HG03280 (cell line): ENCODE measurements at regions not wholly inside any gene's neighbourhood (a gene's known extent, or its start where the extent isn't known, plus 50 kb on each side); places are given as distances from the start of the nearest gene placed in this dataset.
"Not testable (repeated sequence)": the region's sequence is repeated elsewhere in the genome, so short reads cannot be mapped to it uniquely, and the experiment has no call there.

Experiments used
- ATAC-seq: cut with Tn5 transposase; IDR thresholded peaks from one replicate; pipeline ENCODE4 v1.9.1; 2021; ENCODE audit warnings: mild to moderate bottlenecking, moderate library complexity; ENCODE audit not compliant: unreplicated experiment

GRCh38 chr4:77300996-77301395 is 144.0 kb downstream of the CCNG2 start:
- not testable (repeated sequence) for ATAC-seq

GRCh38 chr4:77305766-77306165 is 148.8 kb downstream of the CCNG2 start:
- ATAC-seq, result no peak

GRCh38 chr4:77306496-77306895 is 149.5 kb downstream of the CCNG2 start:
- no peak for ATAC-seq

- ATAC-seq, result no peak
Observed at GRCh38 chr4:77308843-77309242, 151.8 kb downstream of the CCNG2 start.

- ATAC-seq, result no peak
Observed at GRCh38 chr4:77309496-77309895, 152.5 kb downstream of the CCNG2 start.

DNA sequence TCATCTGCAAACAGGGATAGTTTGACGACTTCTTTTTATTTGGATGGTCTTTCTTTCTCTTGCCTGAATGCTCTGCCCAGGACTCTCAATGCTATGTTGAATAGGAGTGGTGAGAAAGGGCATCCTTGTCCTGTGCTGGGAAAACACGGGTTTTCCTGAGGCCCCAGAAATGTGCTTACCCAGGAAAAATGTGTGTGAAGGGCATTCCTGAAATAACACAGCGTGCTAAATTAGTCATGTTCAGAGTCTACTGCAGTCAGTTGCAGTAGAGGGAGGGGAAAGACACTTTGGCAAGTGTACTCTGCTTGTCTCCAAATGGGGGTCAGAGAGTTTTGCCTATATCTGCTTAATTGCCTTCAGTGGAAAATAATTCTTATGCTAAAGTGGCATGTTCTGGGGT is 153.9 kb downstream of the CCNG2 start:
- no peak for ATAC-seq

- no peak for ATAC-seq
Observed at GRCh38 chr4:77314697-77315096, 157.7 kb downstream of the CCNG2 start.

DNA sequence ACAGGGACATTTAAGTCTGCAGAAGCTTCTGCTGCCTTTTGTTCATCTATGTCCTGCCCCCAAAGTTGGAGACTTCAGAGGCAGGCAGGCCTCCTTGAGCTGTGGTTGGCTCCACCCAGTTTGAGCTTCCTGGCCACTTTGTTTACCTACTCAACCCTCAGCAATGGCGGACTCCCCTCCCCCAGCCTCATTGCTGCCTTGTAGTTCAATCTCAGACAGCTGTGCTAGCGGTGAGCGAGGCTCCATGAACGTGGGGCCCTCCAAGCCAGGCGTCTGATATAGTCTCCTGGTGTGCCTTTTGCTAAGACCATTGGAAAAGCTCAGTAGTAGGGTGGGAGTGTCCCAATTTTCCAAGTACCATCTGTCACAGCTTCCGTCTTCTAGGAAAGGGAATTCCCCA is 170.1 kb downstream of the CCNG2 start:
- ATAC-seq, result no peak

DNA sequence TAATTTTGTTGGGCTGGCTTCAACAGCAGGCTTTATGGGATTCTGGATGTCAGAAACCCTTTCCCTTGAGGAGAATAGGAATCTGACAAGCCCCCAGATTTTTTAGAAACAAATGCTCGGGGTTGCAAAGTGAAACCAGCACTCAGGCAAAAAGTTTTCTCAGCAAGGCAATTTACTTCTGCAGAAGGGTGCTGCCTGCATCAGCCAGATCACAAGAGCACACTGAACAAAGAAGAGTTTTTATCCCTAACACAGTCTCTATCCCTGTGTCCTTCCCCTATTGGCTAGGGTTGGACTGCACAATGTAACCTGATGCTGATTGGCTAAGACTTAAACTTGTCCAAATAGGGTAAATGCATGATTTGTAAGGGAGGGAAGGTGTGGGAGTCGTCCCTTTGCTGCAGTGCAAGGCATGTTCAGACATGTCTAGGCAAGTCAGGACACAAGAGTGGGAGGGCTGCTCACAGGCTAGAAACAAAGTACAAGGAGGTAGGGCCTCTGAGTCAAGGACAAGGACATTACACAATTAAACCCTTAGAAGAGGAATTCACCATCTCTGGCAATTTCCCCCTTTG is 175.8 kb downstream of the CCNG2 start:
- no peak for ATAC-seq

DNA sequence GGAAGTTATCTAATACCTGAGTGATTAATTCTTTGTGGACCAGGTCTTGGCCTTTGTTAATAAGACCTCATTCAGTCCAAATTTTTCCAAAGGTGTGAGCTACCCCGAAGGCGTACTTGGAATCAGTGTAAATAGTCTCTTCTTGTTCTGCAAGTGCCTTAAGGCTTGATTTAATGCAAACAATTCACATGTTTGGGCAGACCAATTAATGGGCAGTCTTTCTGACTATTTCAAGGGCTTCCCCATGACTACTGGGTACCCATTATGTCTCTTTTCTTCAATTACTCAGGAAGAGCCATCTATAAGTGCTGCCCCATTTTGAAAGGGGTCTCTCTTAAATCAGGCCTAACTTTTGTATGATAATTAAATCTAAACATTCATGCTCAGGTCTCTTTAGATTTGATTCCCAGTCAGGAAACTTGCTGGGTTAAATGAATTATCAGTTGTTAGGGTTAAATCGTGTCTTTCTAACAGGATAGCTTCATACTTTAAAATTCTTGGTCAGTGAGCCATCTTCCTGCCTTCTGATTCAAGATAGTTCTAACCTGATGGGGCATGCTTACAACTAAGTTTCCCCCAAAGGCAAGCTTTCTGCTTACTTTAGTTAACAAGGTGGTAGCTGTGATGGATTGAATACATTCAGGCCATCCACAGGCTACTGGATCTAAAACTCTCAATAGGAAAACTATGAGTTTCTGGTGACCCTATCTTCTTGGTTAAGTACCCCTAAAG is 179.6 kb downstream of the CCNG2 start:
- no peak for ATAC-seq

GRCh38 chr4:77342170-77342810 is 185.3 kb downstream of the CCNG2 start:
- no peak for ATAC-seq

DNA sequence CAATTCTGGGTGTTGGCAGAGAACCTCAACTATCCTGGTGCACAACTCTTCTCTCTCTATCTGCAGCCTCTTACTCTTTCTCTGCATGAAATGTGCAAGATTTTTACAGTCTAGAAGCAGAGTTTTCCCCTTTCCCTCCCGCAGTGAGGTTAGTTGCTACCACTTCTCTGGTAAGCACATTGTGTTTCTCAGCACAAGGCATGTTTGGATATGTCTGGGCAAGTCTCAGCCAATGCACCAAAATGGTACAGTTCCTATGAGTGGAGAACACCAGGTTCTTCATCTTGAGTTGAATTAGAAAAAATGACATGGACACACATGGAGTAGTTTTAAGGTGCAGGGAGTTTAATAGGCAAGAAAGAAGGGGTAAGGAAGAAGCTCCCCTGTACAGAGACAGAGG is 187.0 kb downstream of the CCNG2 start:
- ATAC-seq, result no peak

DNA sequence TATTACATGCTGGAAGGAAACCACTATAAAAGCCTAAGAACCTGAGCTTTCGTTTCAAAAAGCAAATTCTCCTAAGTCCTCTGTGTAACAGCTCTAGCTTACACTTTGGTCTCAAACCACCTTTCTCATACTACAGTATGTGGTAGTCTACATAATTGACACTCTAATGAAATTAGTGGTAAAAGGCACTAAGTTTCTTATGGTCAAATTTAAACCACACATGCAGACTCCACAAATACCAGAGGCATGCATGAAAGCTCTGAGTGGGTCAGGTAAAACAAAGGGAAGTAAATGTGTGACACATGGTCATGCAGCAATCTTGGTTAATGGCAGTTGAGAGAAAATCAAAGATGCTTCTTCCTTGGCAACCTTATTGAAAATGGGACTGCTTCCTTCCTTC is 187.8 kb downstream of the CCNG2 start:
- ATAC-seq, result no peak

DNA sequence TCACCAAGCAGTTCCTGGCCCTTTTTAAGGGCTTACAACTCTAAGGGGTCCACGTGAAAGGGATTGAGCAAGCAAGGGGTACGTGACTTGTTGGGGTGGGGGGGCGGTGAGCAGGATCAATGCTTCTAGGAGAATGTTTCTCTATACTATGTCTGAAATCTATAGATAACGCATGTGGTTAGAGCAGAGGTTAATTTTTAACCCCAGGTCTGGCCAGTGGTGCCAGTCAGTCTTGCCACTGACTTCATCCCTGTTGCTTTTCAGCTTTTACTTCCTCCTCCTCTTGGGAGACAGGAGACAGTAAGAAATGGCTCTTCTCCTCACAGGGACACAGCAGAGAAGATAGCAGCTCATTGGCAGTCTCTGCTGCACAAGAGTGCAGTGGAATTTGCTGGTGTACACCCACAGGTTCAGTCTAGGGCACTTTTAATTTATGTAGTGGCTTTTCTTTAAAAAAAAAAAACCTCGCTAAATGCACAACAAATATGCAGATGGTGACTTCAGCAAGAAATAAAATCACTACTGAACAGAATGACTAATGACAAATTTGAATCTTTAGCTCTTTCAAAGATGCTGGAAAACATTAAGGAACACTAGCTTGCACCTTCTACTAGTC is 190.5 kb downstream of the CCNG2 start:
- ATAC-seq, result no peak

DNA sequence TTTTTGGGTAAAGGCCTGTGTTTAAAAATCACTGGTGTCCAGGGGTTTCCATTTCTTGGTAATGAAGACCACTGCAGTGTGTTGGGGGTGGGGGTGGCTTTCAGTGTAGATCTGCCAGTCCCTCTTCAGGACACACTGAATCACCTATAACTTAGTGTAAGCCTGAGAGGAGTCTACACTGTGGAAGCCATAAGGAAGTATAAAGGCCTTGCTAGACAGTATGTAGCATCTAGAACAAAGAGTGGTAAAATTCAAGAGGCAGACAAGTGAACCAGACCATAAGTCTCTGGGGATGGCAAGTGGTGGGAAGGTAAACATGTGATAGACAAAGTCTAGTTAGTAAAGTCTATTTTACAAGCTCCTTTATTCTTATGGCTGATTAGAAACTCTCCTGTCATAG is 191.8 kb downstream of the CCNG2 start:
- ATAC-seq, result no peak

DNA sequence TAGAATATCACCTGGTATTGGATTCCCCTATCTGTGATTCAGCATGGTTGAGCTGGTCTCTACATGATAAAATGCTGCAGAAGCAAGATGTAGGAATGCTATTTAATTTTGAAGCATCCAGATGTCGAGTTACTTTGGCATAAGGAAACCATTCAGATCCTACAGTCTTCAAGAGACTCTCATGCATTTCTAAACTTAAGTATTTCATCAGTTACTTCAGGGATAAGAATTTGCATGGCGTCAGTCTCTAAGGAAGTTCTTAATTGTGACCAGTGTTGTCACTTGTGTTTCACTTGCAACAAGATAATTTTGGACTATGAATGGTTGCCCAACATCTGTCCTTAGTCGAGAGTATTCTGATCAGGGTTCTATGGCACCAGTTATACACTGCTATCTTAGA is 192.4 kb downstream of the CCNG2 start:
- no peak for ATAC-seq

DNA sequence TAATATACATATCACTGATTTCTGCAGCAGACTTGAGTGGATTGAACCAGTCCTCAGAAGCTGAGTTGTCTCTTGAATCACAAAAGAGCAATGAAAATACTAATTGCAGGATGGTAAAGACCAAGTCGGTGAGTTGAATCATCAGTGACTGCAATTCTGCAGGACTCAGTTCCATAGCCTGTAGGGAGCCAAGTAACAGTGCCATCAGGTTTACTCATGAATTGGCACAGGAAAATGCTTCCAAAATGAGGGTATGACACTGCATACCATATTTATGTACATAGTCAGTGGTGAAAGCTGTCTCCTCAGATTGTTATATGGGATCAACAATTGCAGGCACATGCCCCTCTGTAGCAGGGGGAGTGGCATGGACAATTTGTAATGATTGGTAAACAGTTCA is 192.8 kb downstream of the CCNG2 start:
- no peak for ATAC-seq

- ATAC-seq, result no peak
Observed at GRCh38 chr4:77352192-77352591, 195.2 kb downstream of the CCNG2 start.

GRCh38 chr4:77353724-77354315 is 196.8 kb downstream of the CCNG2 start:
- ATAC-seq, result peak; percentile 61

DNA sequence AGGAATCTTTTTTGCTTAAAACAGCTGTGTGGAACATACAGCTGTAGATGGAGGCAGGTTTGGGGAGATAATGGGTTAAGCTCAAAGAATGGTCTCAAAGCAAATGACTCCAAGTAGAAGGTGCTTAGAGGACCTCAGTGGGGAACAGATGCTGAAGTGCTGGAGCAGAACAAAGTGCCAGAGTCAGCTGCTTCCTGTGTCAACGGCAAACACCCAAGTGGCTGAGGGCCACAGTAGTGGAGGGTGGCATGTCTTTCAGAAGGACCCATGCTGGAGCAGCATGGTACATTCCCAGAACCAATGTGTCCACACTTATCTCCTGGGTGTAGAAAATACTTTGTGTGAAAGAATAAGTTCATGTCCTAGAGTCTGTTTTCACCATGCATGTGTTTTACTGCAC is 197.5 kb downstream of the CCNG2 start:
- ATAC-seq, result no peak

DNA sequence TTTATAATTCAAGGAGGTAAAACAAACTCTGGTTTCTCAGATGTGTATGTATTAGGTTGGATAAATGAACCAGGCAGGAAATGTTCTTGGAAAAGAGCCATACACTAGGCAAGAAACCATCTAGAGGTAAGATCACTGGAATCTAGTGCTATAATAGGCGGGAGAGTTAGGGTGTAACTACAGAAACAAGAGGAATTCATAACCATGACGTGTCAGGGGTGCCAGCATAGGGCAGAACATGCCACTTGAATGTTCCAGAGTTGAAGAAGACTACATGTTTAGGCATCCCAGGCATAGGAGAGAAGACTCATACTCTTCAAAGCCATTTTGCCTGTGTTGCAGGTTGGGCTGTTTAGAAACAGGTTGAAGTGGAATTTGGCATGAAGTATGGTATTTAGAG is 198.7 kb downstream of the CCNG2 start:
- no peak for ATAC-seq
